ENCODE measurements at regions not wholly inside any gene's neighbourhood (a gene's known extent, or its start where the extent isn't known, plus 50 kb on each side); places are given as distances from the start of the nearest gene placed in this dataset.

DNA sequence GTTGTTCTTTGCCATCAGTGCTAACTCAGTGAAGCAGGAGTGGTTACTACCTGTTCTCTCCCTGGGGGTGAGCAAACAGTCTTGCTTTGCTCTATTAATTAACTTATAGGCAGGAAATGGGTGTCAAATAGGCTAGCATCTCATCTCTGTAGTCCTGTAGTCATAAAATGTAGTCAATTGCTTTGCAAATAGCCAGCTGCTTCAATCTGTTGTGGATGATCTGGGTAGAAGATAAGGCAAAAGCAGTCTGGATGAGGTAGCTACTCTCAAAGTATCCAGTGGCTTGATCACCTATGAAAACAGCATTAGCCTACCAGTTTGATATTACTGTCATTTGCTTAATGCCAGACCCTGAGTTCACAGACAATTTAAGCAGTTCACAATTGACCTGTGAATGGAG, 369.0 kb upstream of the TMTC1 start:
- H3K4me1 Mint-ChIP-seq, result no peaks in the 10 kb centered on the region
- Histone ChIP-seq H3K36me3 (ENCODE audit: insufficient read depth, low read length) (no peaks in the 10 kb centered on the region), H3K4me1 (ENCODE audit: insufficient read depth, low read length) (no peaks in the 10 kb centered on the region), H3K27me3 (ENCODE audit: insufficient read depth, low read length, poor library complexity, severe bottlenecking) (no peaks in the 10 kb centered on the region), H3K4me3 (ENCODE audit: low read length) (no peak overlapping the region), H3K27ac (ENCODE audit: low read depth, low read length) (no peak overlapping the region), H3K9me3 (ENCODE audit: low read length) (no peaks in the 10 kb centered on the region)
- H3K9me3 Mint-ChIP-seq, result peaks cover 0 to 8% (median 0%) of the 10 kb centered on the region in 5 donors
- ChIA-PET POLR2A (no interaction called here), CTCF (no interaction called here)
- no peak overlapping the region for H3K27ac Mint-ChIP-seq
- peaks cover 0 to 2% (median 0%) of the 10 kb centered on the region in 3 donors for H3K36me3 Mint-ChIP-seq
- DNase-seq, result no peak
- H3K27me3 Mint-ChIP-seq, result no peaks in the 10 kb centered on the region
- H3K4me3 Mint-ChIP-seq, result no peak overlapping the region

DNA sequence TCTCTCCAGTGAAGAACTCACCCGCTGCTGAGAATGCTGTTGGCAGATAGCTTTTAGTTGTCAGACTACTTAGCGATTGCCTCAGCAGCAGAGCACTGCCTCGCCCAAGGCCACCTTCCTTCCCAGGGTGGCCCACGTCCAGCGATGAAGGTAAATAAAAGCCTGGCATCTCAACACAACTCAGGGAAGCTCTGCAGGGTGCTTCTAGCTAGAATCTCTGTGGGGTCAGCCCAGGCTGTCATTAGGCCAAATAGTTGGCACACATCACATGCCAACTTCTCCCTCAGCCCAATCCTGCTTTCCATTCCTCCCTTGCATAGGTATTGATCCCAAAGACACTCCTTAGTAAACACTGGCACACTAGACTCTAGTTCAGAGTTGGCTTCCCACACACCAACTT, 368.1 kb upstream of the TMTC1 start:
- no peak overlapping the region for H3K27ac Mint-ChIP-seq
- Histone ChIP-seq H3K4me1 (ENCODE audit: insufficient read depth, low read length) (no peaks in the 10 kb centered on the region), H3K4me3 (ENCODE audit: low read length) (no peak overlapping the region), H3K27ac (ENCODE audit: low read depth, low read length) (no peak overlapping the region), H3K27me3 (ENCODE audit: insufficient read depth, low read length, poor library complexity, severe bottlenecking) (no peaks in the 10 kb centered on the region), H3K9me3 (ENCODE audit: low read length) (no peaks in the 10 kb centered on the region), H3K36me3 (ENCODE audit: insufficient read depth, low read length) (no peaks in the 10 kb centered on the region)
- CTCF ChIA-PET, result no interaction called here
- POLR2A ChIA-PET, result no interaction called here
- DNase-seq, result no peak
- no peaks in the 10 kb centered on the region for H3K4me1 Mint-ChIP-seq
- peaks cover 0 to 8% (median 0%) of the 10 kb centered on the region in 5 donors for H3K9me3 Mint-ChIP-seq
- peaks cover 0 to 2% (median 0%) of the 10 kb centered on the region in 3 donors for H3K36me3 Mint-ChIP-seq
- no peak overlapping the region for H3K4me3 Mint-ChIP-seq
- H3K27me3 Mint-ChIP-seq, result no peaks in the 10 kb centered on the region

DNA sequence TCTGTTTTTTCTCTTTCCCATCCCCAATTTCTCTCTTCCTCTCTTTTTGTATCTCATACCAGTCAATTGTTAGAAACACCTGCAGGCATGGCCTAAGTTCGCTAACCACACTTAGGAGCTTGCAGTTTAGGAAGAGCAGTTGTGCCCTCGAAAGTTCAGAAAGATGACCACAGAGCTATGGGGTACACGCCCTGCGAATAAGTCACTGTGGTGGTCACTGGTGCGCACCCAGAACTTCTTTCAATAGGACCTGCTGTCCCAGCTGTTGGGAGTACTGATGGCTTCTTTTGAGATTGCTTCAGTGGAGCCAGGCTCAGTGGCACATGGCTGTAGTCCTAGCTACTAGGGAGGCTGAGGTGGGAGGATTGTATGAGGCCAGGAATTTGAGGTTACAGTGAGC, 362.8 kb upstream of the TMTC1 start:
- Mint-ChIP-seq H3K27me3 (no peaks in the 10 kb centered on the region), H3K4me1 (no peaks in the 10 kb centered on the region), H3K4me3 (no peak overlapping the region), H3K27ac (no peak overlapping the region), H3K9me3 (peaks cover 0 to 6% (median 0%) of the 10 kb centered on the region in 5 donors), H3K36me3 (no peaks in the 10 kb centered on the region)
- DNase-seq, result no peak
- Histone ChIP-seq H3K27ac (ENCODE audit: low read depth, low read length) (no peak overlapping the region), H3K36me3 (ENCODE audit: insufficient read depth, low read length) (no peaks in the 10 kb centered on the region), H3K27me3 (ENCODE audit: insufficient read depth, low read length, poor library complexity, severe bottlenecking) (no peaks in the 10 kb centered on the region), H3K9me3 (ENCODE audit: low read length) (no peaks in the 10 kb centered on the region), H3K4me3 (ENCODE audit: low read length) (no peak overlapping the region), H3K4me1 (ENCODE audit: insufficient read depth, low read length) (no peaks in the 10 kb centered on the region)
- POLR2A ChIA-PET, result no interaction called here
- CTCF ChIA-PET, result no interaction called here

- Mint-ChIP-seq H3K4me3 (no peak overlapping the region), H3K9me3 (peaks cover 0 to 6% (median 0%) of the 10 kb centered on the region in 5 donors), H3K36me3 (no peaks in the 10 kb centered on the region), H3K27me3 (no peaks in the 10 kb centered on the region), H3K4me1 (no peaks in the 10 kb centered on the region), H3K27ac (no peak overlapping the region)
- DNase-seq, result no peak
- H3K27ac ChIP-seq (ENCODE audit: low read depth, low read length), result no peak overlapping the region
- H3K36me3 ChIP-seq (ENCODE audit: insufficient read depth, low read length), result no peaks in the 10 kb centered on the region
- CTCF ChIA-PET, result no interaction called here
- H3K4me1 ChIP-seq (ENCODE audit: insufficient read depth, low read length), result no peaks in the 10 kb centered on the region
- POLR2A ChIA-PET, result no interaction called here
- H3K4me3 ChIP-seq (ENCODE audit: low read length), result no peak overlapping the region
- no peaks in the 10 kb centered on the region for H3K9me3 ChIP-seq (ENCODE audit: low read length)
- no peaks in the 10 kb centered on the region for H3K27me3 ChIP-seq (ENCODE audit: insufficient read depth, low read length, poor library complexity, severe bottlenecking)
Measured at GRCh38 chr12:30145684-30146032, 361.9 kb upstream of the TMTC1 start.

GRCh38 chr12:30144777-30145683, 361.3 kb upstream of the TMTC1 start:
- Histone ChIP-seq H3K27me3 (ENCODE audit: insufficient read depth, low read length, poor library complexity, severe bottlenecking) (no peaks in the 10 kb centered on the region), H3K4me3 (ENCODE audit: low read length) (no peak overlapping the region), H3K4me1 (ENCODE audit: insufficient read depth, low read length) (no peaks in the 10 kb centered on the region), H3K9me3 (ENCODE audit: low read length) (no peaks in the 10 kb centered on the region), H3K27ac (ENCODE audit: low read depth, low read length) (no peak overlapping the region), H3K36me3 (ENCODE audit: insufficient read depth, low read length) (no peaks in the 10 kb centered on the region)
- ChIA-PET POLR2A (no interaction called here), CTCF (no interaction called here)
- Mint-ChIP-seq H3K4me3 (no peak overlapping the region), H3K4me1 (no peaks in the 10 kb centered on the region), H3K27me3 (no peaks in the 10 kb centered on the region), H3K9me3 (peaks cover 0 to 6% (median 0%) of the 10 kb centered on the region in 5 donors), H3K27ac (no peak overlapping the region), H3K36me3 (no peaks in the 10 kb centered on the region)
- DNase-seq, result no peak

DNA sequence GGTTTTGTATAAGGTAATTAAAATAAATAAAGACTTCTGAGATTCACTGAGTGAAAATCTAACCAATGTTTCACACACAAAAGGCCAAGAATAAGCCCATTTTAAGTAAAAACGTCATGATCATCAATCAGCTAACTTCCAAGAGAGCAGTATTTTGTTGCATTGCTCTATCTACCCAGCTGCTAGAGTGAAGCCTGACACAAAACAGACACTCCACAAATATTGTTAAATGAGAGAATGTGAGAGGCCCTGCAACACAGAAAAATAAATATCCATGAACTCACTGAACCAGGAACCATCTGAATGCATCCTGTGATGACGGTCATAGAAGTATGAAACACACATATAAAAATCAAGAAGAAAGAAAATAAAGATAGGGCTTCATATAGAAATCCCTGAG, 358.6 kb upstream of the TMTC1 start:
- Histone ChIP-seq H3K36me3 (ENCODE audit: insufficient read depth, low read length) (no peaks in the 10 kb centered on the region), H3K27ac (ENCODE audit: low read depth, low read length) (no peak overlapping the region), H3K4me3 (ENCODE audit: low read length) (no peak overlapping the region), H3K27me3 (ENCODE audit: insufficient read depth, low read length, poor library complexity, severe bottlenecking) (no peaks in the 10 kb centered on the region), H3K4me1 (ENCODE audit: insufficient read depth, low read length) (no peaks in the 10 kb centered on the region), H3K9me3 (ENCODE audit: low read length) (no peaks in the 10 kb centered on the region)
- Mint-ChIP-seq H3K4me1 (no peaks in the 10 kb centered on the region), H3K36me3 (no peaks in the 10 kb centered on the region), H3K9me3 (peaks cover 0 to 5% (median 0%) of the 10 kb centered on the region in 5 donors), H3K4me3 (no peak overlapping the region), H3K27ac (no peak overlapping the region), H3K27me3 (no peaks in the 10 kb centered on the region)
- POLR2A ChIA-PET, result no interaction called here
- no peak for DNase-seq
- CTCF ChIA-PET, result no interaction called here

DNA sequence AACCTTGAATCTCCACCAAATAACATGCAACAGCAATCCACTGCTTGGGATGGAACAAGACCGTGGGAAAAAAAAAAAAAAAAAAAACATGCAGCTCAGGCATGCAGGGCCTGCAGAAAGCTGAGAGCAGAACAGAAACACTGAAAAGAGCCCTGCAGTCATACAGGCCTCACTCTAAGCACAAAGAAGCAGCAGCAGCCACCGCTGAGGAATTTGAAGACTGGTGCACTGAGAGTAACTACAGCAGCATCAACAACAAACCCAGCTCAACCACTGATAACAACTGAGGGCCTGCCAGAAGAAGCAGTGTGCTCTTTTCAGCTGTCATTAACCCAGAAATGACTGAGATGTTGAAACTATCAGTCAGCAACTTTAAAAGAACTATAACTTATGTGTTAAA, 354.7 kb upstream of the TMTC1 start:
- Mint-ChIP-seq H3K4me3 (no peak overlapping the region), H3K27ac (no peak overlapping the region), H3K9me3 (peaks cover 0 to 8% (median 1%) of the 10 kb centered on the region in 5 donors), H3K36me3 (no peaks in the 10 kb centered on the region), H3K27me3 (peaks cover 0 to 2% of the 10 kb centered on the region in 2 donors), H3K4me1 (no peaks in the 10 kb centered on the region)
- H3K4me3 ChIP-seq (ENCODE audit: low read length), result no peak overlapping the region
- CTCF ChIA-PET, result no interaction called here
- DNase-seq, result no peak
- no peaks in the 10 kb centered on the region for H3K9me3 ChIP-seq (ENCODE audit: low read length)
- no peak overlapping the region for H3K27ac ChIP-seq (ENCODE audit: low read depth, low read length)
- POLR2A ChIA-PET, result no interaction called here
- H3K27me3 ChIP-seq (ENCODE audit: insufficient read depth, low read length, poor library complexity, severe bottlenecking), result no peaks in the 10 kb centered on the region
- no peaks in the 10 kb centered on the region for H3K36me3 ChIP-seq (ENCODE audit: insufficient read depth, low read length)
- no peaks in the 10 kb centered on the region for H3K4me1 ChIP-seq (ENCODE audit: insufficient read depth, low read length)

DNA sequence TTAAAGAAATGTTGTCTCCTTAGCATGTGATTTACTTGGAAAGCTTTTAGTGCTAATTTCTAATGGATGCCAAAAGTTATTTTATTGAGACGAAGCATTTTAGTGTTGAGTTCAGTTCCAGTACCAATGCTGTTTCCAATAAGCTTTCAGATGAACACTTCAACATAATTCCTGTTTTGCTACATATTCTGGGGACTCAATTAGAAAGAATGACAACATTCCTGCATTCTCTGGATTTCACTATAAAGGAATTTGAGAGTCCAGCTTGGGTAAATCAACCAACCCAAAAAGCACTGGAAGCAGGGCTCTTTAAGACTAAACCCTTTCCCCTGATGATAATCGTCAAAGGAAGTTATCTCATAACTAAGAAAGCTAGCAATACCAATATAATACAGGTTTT, 353.0 kb upstream of the TMTC1 start:
- no peak for DNase-seq
- ChIA-PET CTCF (no interaction called here), POLR2A (no interaction called here)
- Mint-ChIP-seq H3K4me1 (no peaks in the 10 kb centered on the region), H3K9me3 (peaks cover 0 to 15% (median 4%) of the 10 kb centered on the region in 5 donors), H3K4me3 (no peak overlapping the region), H3K27ac (no peak overlapping the region), H3K36me3 (no peaks in the 10 kb centered on the region), H3K27me3 (peaks cover 0 to 2% of the 10 kb centered on the region in 2 donors)
- no peaks in the 10 kb centered on the region for H3K4me1 ChIP-seq (ENCODE audit: insufficient read depth, low read length)
- no peaks in the 10 kb centered on the region for H3K27me3 ChIP-seq (ENCODE audit: insufficient read depth, low read length, poor library complexity, severe bottlenecking)
- H3K36me3 ChIP-seq (ENCODE audit: insufficient read depth, low read length), result no peaks in the 10 kb centered on the region
- H3K27ac ChIP-seq (ENCODE audit: low read depth, low read length), result no peak overlapping the region
- H3K4me3 ChIP-seq (ENCODE audit: low read length), result no peak overlapping the region
- H3K9me3 ChIP-seq (ENCODE audit: low read length), result no peaks in the 10 kb centered on the region
